Heart right ventricle (tissue), 16 donors: ENCODE measurements at regions not wholly inside any gene's neighbourhood (a gene's known extent, or its start where the extent isn't known, plus 50 kb on each side); places are given as distances from the start of the nearest gene placed in this dataset.

Experiments used
- ATAC-seq, 8 donors: fragments of 200-7000 bp; cut with Tn5 transposase; one replicate each; pipeline ENCODE4 v1.9.1; 2020; ENCODE audit warnings: mild to moderate bottlenecking in 8 of 8, moderate library complexity in 8 of 8, moderate number of reproducible peaks in 1 of 8
- DNase-seq, 2 donors: peaks; one replicate each; pipeline ENCODE4 v3.0.0-alpha.2; 2020
- H3K27ac ChIP-seq, 10 donors: fragments of 200-600 bp; sonication (generic) in 2 of 10; one replicate each; pipeline versions ENCODE4 v1.5.0 to v1.8.0; 2020 to 2022; ENCODE audit warnings: mild to moderate bottlenecking in 3 of 10
- H3K27me3 ChIP-seq, 7 donors: fragments of 200-600 bp; one replicate each; pipeline ENCODE4 v1.8.0; 2021 to 2022; ENCODE audit warnings: mild to moderate bottlenecking in 2 of 7
- H3K36me3 ChIP-seq, 9 donors: fragments of 200-600 bp; sonication (generic) in 1 of 9; one replicate each; pipeline versions ENCODE4 v1.5.0 to v1.8.0; 2020 to 2022; ENCODE audit warnings: mild to moderate bottlenecking in 2 of 9
- H3K4me1 ChIP-seq, 9 donors: fragments of 200-600 bp; sonication (generic) in 1 of 9; one replicate each; pipeline versions ENCODE4 v1.5.0 to v1.8.0; 2020 to 2022; ENCODE audit warnings: mild to moderate bottlenecking in 4 of 9
- H3K4me3 ChIP-seq, 10 donors: fragments of 200-600 bp; sonication (generic) in 2 of 10; one replicate each; pipeline versions ENCODE4 v1.5.0 to v1.8.0; 2020 to 2022; ENCODE audit warnings: mild to moderate bottlenecking in 7 of 10, moderate library complexity in 2 of 10
- H3K9me3 ChIP-seq, 11 donors: fragments of 200-600 bp in 10 of 11; sonication (generic) in 2 of 11; one replicate each; pipeline versions ENCODE4 v1.5.0 to v1.8.0; 2013 to 2022; ENCODE audit warnings: mild to moderate bottlenecking in 2 of 11, control low read depth in 1 of 11, moderate library complexity in 1 of 11
- WGBS, 2 donors: extraction: QIAGEN DNeasy Blood & Tissue Kit; methylation state at CpG; one replicate each; pipeline ENCODE4 v1.1.7; 2013; ENCODE audit warnings: inconsistent platforms in 1 of 2; 5-methylcytosine and 5-hydroxymethylcytosine counted together
- intact Hi-C, 10 donors: fragments of 100-400 bp; cut with DNase I; formaldehyde crosslinking; loops; one replicate each; pipeline versions ENCODE4 v1.11.1 to v1.14.2; 2022
- TF ChIP-seq, protein P1 (sequence below), 9 donors: fragments of 200-600 bp; sonication (generic) in 2 of 9; IDR thresholded peaks; one replicate each; pipeline versions ENCODE4 v1.5.0 to v1.8.0; 2021 to 2022; ENCODE audit warnings: antibody characterized with exemption in 9 of 9, mild to moderate bottlenecking in 5 of 9, moderate library complexity in 1 of 9
- donor health status: Arrhythmogenic right ventricular cardiomyopathy.
- donor health status: ischemic (EF 13 %, LVEDD 7.1; RV severe dilation, severe dysfunction).
- donor health status: healthy with polysubstance abuse.
- donor health status: DM: no; HTN: yes; CAD: no.
- donor health status: DM: no; HTN: no; CAD: no.
- donor health status: ischemic (EF 25% LVEDD 6.9; RV normal size, moderate dysfunction).
- donor health status: ischemic (EF 25% LVEDD 5.7; RV mildly dilated, moderate dysfunction).
- donor health status: healthy.
- donor health status: DM: yes; HTN: yes; CAD: no.
- donor health status: Ischemic cardiomyopathy.
- donor health status: ischemic (EF 35%, LVEDD 5.7; RV mildly dilated, moderate dysfunction).
- donor health status: nonischemic (EF 11% LVEDD 7.7; RV severe dilation, severe dysfunction).
- donor health status: DM: yes; HTN: yes; CAD: no.
- donor health status: PGD.
- donor health status: ischemic (EF 29% LVEDD 5.4; RV normal size, mild dysfunction).
- donor health status: nonischemic (EF 23%, LVEDD 6.1; RV moderate dilation, normal function).

DNA sequence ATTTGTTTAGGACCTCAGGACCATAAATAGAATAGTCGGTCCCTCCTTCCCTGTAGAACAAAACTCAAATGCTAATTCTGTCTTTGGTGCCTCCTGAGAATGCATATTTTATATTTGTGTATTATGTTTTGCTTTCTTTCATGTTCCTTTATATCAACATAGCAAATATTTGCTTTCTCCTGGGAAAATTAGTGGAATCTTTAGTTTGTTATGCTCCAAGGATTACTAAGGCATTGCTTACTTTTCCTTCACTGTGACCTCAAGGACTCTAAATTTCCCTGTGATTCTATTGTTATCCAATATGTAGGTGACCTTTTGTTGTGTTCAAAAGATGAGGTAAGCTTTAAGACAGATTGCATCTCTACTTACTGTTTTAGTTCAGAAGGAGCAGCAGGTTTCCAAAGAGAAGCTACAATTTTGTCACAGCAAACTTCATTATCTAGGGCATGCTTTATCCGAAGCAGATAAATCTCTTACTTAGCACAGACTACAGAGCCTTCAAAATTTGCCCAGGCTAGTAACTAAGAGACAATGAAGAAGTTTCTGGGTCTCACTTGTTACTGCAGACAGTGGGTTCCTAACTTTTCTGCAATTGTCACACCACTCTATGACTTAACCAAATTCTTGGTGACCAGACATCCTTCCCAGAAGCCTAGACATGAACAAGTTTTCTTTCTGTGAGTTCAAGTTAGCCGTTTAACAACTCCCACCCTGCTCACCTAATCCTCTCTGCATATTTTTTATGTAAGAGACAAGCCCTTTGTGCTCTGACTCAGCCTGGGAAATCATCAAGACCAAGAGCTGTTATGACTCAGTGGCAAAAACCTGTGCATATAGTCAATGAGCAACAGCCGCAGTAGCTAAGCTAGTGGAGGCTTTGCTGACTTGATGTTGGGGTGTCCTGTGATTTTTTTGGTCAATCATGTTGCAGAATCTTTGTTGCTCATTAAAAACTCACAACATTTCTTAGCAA, 378.8 kb downstream of the QKI start:
- DNase-seq (no peak), ATAC-seq (no peak)
- peaks cover 0 to under 1% (median 0%) of the 10 kb centered on the region in 11 donors for H3K9me3 ChIP-seq
- no peaks in the 10 kb centered on the region for H3K27me3 ChIP-seq
- no peak overlapping the region for H3K27ac ChIP-seq
- TF ChIP-seq, protein P1, sequence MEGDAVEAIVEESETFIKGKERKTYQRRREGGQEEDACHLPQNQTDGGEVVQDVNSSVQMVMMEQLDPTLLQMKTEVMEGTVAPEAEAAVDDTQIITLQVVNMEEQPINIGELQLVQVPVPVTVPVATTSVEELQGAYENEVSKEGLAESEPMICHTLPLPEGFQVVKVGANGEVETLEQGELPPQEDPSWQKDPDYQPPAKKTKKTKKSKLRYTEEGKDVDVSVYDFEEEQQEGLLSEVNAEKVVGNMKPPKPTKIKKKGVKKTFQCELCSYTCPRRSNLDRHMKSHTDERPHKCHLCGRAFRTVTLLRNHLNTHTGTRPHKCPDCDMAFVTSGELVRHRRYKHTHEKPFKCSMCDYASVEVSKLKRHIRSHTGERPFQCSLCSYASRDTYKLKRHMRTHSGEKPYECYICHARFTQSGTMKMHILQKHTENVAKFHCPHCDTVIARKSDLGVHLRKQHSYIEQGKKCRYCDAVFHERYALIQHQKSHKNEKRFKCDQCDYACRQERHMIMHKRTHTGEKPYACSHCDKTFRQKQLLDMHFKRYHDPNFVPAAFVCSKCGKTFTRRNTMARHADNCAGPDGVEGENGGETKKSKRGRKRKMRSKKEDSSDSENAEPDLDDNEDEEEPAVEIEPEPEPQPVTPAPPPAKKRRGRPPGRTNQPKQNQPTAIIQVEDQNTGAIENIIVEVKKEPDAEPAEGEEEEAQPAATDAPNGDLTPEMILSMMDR (IDR thresholded peaks at IDR 0.05): no peak
- H3K36me3 ChIP-seq: no peaks in the 10 kb centered on the region
- WGBS, 2 donors: 59 to 78% methylated on average over 4 of the region's 4 CpGs
- intact Hi-C loops: no loop called here
- H3K4me1 ChIP-seq: peaks cover 0 to 10% (median 0%) of the 10 kb centered on the region in 9 donors
- H3K4me3 ChIP-seq: no peak overlapping the region

DNA sequence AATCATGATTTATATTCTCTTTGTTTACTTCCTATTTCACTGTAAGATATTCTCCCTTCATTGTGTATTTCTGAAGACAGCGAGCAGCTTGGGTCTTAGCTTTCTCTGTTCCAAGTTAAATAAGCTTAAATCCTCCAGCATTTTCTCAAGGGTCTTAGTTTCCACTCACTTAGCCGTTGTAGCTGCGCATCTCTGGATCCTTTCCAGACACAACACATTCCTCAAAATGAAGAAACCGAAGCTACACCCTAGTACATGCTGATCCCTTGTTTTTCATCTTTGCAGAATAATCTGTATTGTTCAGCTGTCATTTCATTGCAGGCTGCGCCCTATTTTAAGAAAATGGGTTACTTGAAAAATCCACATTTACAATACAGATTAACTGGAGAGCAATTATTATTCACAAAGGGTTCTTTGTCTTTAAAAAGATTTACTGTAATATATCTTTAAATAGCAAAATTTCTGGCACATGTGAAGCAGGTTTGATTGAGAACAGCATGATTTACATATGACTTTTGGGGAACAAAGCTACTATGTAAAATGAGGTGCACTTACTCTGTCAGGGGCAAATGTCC, 375.8 kb downstream of the QKI start:
- WGBS, 2 donors: 58 to 61% methylated on average over 5 of the region's 5 CpGs
- Histone ChIP-seq H3K4me3 (no peak overlapping the region), H3K36me3 (no peaks in the 10 kb centered on the region), H3K27ac (no peak overlapping the region), H3K27me3 (no peaks in the 10 kb centered on the region), H3K9me3 (no peaks in the 10 kb centered on the region), H3K4me1 (peaks cover 0 to 10% (median 0%) of the 10 kb centered on the region in 9 donors)
- intact Hi-C loops: no loop called here
- ATAC-seq (peak in 6 of 8 donors; percentile 26 to 90 (median 44)), DNase-seq (no peak)
- TF ChIP-seq, protein P1 (IDR thresholded peaks at IDR 0.05): no peak

DNA sequence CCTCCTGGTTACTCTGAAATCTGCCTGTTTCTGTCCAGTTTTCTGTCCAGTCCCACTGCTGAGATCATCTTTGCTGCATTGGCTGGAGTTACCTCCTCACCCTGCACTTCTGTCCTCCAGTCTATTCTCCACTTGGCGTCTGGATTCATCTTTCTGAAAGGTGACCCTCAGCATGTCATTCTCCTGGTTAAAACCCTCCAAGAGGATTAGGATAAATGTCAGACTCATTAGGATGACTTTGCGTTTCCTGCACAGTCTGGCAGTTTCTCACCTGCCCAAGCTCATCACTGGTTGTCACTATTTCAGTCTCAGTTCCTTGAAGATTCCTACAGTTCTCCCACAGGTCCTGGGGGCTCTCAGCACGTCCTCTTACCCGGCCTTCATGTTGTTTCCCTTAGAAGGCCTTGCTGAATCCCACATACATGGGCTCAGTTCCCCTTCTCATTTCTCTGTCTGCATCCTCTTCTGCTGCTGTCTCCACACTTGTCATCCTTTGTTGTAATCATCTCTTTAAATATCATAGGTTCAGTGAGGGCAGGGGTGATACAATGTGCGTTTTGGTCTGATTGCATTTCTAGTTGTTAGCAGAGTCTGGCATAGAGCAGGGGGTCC, 374.8 kb downstream of the QKI start:
- 82 to 93% methylated on average over 5 of the region's 5 CpGs for WGBS, 2 donors

More for the DNA sequence above, 374.8 kb downstream of the QKI start:
- peaks cover 0 to 10% (median 0%) of the 10 kb centered on the region in 9 donors for H3K4me1 ChIP-seq
- H3K27me3 ChIP-seq: no peaks in the 10 kb centered on the region
- H3K27ac ChIP-seq: no peak overlapping the region
- TF ChIP-seq, protein P1 (IDR thresholded peaks at IDR 0.05): no peak
- ATAC-seq (no peak), DNase-seq (no peak)
- H3K36me3 ChIP-seq: no peaks in the 10 kb centered on the region
- no peak overlapping the region for H3K4me3 ChIP-seq
- intact Hi-C loops: no loop called here
- no peaks in the 10 kb centered on the region for H3K9me3 ChIP-seq
